ENCODE measurements at regions not wholly inside any gene's neighbourhood (a gene's known extent, or its start where the extent isn't known, plus 50 kb on each side); places are given as distances from the start of the nearest gene placed in this dataset.

DNA sequence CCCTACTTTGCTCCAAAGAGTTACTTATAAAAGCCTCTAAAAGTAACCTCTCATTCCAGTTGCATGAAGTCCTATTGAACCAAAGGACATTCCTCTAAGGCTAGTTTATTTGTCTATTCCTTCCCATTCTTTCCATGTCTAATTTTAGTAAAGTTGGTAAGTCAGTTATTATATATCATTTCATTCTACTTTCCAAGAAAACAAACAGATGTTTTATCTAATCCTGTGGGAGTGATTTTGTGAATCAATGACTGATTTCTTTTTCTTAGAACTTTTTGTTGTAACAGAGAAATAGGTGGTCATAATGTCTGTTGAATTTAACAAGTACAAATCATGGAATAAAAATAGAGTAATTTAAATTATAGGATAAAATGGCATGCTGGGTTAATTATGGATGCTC lies 286.3 kb downstream of the FSIP2 start:
- TF ChIP-seq, protein P1, sequence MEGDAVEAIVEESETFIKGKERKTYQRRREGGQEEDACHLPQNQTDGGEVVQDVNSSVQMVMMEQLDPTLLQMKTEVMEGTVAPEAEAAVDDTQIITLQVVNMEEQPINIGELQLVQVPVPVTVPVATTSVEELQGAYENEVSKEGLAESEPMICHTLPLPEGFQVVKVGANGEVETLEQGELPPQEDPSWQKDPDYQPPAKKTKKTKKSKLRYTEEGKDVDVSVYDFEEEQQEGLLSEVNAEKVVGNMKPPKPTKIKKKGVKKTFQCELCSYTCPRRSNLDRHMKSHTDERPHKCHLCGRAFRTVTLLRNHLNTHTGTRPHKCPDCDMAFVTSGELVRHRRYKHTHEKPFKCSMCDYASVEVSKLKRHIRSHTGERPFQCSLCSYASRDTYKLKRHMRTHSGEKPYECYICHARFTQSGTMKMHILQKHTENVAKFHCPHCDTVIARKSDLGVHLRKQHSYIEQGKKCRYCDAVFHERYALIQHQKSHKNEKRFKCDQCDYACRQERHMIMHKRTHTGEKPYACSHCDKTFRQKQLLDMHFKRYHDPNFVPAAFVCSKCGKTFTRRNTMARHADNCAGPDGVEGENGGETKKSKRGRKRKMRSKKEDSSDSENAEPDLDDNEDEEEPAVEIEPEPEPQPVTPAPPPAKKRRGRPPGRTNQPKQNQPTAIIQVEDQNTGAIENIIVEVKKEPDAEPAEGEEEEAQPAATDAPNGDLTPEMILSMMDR (IDR thresholded peaks at IDR 0.05) = no peak
- H3K27ac ChIP-seq = no peak overlapping the region
- intact Hi-C loops (cut with DNase I) = no loop called here
- H3K36me3 ChIP-seq = no peaks in the 10 kb centered on the region
- no peaks in the 10 kb centered on the region for H3K9me3 ChIP-seq
- no peak overlapping the region for H3K4me3 ChIP-seq
- H3K27me3 ChIP-seq = no peaks in the 10 kb centered on the region
- H3K4me1 ChIP-seq = no peaks in the 10 kb centered on the region
- ATAC-seq (no peak), DNase-seq (no peak)

DNA sequence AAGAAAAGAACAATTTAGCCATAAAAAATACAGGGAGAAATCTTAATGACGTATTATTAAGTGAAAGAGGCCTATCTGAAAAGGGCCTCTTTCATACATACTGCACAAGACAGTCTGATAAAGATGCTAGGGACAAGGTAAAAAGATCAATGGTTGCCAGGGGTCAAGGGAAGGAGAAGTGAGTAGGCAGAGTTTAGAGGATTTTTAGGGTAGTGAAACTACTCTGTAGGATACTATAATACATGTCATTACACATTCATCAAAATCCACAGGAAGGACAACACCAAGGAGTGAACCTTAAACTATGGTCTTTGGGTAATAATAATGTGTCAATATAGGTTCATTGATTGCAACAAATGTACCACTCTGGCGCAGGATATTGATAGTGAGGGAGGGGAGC lies 289.3 kb downstream of the FSIP2 start:
- H3K4me3 ChIP-seq = no peak overlapping the region
- no peaks in the 10 kb centered on the region for H3K9me3 ChIP-seq
- intact Hi-C loops (cut with DNase I) = no loop called here
- TF ChIP-seq, protein P1 (IDR thresholded peaks at IDR 0.05) = no peak
- H3K4me1 ChIP-seq = no peaks in the 10 kb centered on the region
- H3K27ac ChIP-seq = no peak overlapping the region
- DNase-seq = no peak
- no peaks in the 10 kb centered on the region for H3K36me3 ChIP-seq
- no peaks in the 10 kb centered on the region for H3K27me3 ChIP-seq
- no peak for ATAC-seq

DNA sequence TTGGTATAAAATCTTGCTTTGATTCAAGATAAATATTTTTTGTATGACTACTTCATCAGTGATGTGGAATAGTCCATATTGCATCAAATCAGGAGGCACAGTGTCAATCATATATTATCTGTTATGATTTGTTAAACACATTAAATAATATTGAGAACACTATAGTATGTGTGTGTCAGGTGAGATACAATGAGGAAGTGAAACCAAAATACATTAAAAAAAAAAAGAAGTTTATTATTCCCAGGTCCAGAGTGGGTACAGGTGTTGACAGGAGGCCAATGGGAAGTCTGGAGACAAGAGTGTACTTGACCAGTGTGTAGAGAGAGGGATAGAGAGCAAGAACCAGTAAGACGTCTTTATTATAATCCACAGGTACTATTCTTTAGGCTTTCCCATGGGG lies 292.6 kb downstream of the FSIP2 start:
- Histone ChIP-seq H3K4me1 (no peaks in the 10 kb centered on the region), H3K9me3 (no peaks in the 10 kb centered on the region), H3K36me3 (no peaks in the 10 kb centered on the region), H3K27me3 (no peaks in the 10 kb centered on the region), H3K4me3 (no peak overlapping the region), H3K27ac (no peak overlapping the region)
- intact Hi-C loops (cut with DNase I) = no loop called here
- DNase-seq (no peak), ATAC-seq (no peak)
- TF ChIP-seq, protein P1 (IDR thresholded peaks at IDR 0.05) = no peak

DNA sequence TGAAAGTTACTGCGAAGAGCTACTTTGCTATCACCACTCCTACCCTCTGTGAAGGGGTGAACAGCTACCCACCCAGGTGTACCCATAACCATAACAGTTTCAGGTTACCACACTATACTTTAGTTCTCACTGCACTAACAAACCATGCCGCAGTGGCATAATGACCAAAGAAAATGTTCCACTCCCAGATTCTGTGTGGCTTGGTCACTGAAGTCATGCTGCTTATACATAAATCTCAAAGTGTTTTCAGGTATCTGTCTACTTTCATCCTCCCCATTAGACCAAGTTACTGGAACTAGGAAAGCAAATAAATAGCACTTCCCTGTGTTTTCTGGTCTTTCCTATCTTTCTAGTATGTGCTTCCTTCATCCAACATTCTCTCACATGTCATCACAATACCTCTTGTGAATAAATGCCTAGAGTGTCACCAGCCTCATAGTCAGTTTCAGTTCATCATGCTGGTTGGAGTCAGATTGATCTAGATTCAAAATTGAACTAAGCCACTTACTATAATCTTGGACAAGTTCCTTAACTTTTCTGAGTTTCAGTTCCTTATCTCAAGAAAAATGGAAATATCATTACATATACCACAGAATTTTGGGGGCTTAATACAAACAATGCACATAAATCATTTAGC lies 293.6 kb downstream of the FSIP2 start:
- no peak for ATAC-seq
- intact Hi-C loops (cut with DNase I) = no loop called here
- DNase-seq = no peak
- no peaks in the 10 kb centered on the region for H3K9me3 ChIP-seq
- H3K4me3 ChIP-seq = no peak overlapping the region
- no peaks in the 10 kb centered on the region for H3K4me1 ChIP-seq
- no peaks in the 10 kb centered on the region for H3K27me3 ChIP-seq
- TF ChIP-seq, protein P1 (IDR thresholded peaks at IDR 0.05) = no peak
- H3K36me3 ChIP-seq = no peaks in the 10 kb centered on the region
- H3K27ac ChIP-seq = no peak overlapping the region

DNA sequence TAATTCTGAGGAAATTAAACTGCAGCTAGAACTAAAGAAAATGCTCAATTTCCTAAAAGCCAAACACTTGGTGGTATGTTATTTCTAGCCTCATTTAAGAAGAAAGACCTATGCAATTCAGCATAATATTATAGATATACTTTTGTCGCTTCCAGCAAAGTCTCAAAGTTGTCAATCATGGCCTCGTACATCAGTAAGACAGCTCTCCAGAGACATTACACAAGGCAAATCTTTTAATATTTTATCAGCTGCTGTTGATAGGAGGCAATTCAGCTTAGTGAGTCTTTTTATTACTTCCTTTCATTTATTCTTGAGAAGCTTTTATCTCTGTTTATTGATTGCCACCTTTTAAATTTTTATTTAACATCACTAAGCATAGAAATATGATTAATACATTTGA lies 294.3 kb downstream of the FSIP2 start:
- no peaks in the 10 kb centered on the region for H3K9me3 ChIP-seq
- no peaks in the 10 kb centered on the region for H3K36me3 ChIP-seq
- ATAC-seq = no peak
- H3K4me3 ChIP-seq = no peak overlapping the region
- H3K4me1 ChIP-seq = no peaks in the 10 kb centered on the region
- no peak overlapping the region for H3K27ac ChIP-seq
- intact Hi-C loops (cut with DNase I) = no loop called here
- TF ChIP-seq, protein P1 (IDR thresholded peaks at IDR 0.05) = no peak
- H3K27me3 ChIP-seq = no peaks in the 10 kb centered on the region
- no peak for DNase-seq
